Panc1 (cell line): ENCODE measurements at regions not wholly inside any gene's neighbourhood (a gene's known extent, or its start where the extent isn't known, plus 50 kb on each side); places are given as distances from the start of the nearest gene placed in this dataset.

ENCODE experiments used
- ATAC-seq: fragments of 200-7000 bp; cut with Tn5 transposase; 2 replicates; pipeline ENCODE4 v1.9.1; 2020; ENCODE audit warnings: mild to moderate bottlenecking, moderate library complexity
- BruUV-seq: library from RNA; stranded (reverse); fragments of 400-500 nt; replicated peaks from 2 replicates; lab custom pipeline; 2021; lab: Mats Ljungman, UMichigan
- CTCF ChIA-PET: fragments of 300-600 bp; sonication (Branson Sonifier 250); formaldehyde crosslinking; loops from one replicate; lab custom pipeline; 2022; ENCODE audit warnings: antibody characterized with exemption; lab: Charles Lee
- POLR2A ChIA-PET: fragments of 300-600 bp; sonication (Branson Sonifier 250); formaldehyde crosslinking; loops from one replicate; lab custom pipeline; 2022; ENCODE audit warnings: antibody characterized with exemption; lab: Charles Lee
- DNase-seq: peaks from one replicate; pipeline ENCODE4 v3.0.0-alpha.2; 2010; ENCODE audit warnings: low read depth, low spot score
- H3K27ac ChIP-seq: 2 replicates; pipeline ENCODE4 v1.5.1; 2011; ENCODE audit warnings: mild to moderate bottlenecking, low read length, inconsistent platforms
- H3K27me3 ChIP-seq: fragments of 200-500 bp; sonication (Bioruptor generic); 2 replicates; pipeline ENCODE4 v1.6.0; 2014; ENCODE audit warnings: low read length, inconsistent platforms; ENCODE audit not compliant: control insufficient read depth, insufficient read depth
- H3K36me3 ChIP-seq: fragments of 200-500 bp; sonication (Bioruptor generic); 2 replicates; pipeline ENCODE4 v1.5.1; 2014; ENCODE audit warnings: inconsistent platforms, mild to moderate bottlenecking, low read length, moderate library complexity; ENCODE audit not compliant: control insufficient read depth, insufficient read depth
- H3K4me1 ChIP-seq: 2 replicates; pipeline ENCODE4 v1.5.1; 2011; ENCODE audit warnings: inconsistent platforms, mild to moderate bottlenecking, low read length, moderate library complexity; ENCODE audit not compliant: control insufficient read depth, insufficient read depth
- H3K4me3 ChIP-seq, 2 experiments: 2 replicates each; pipeline ENCODE4 v1.5.1; 2011 to 2012; ENCODE audit warnings: low read depth in 2 of 2, low read length in 2 of 2, mild to moderate bottlenecking in 2 of 2, inconsistent platforms in 1 of 2, moderate library complexity in 1 of 2
- H3K9me3 ChIP-seq: fragments of 200-500 bp; sonication (Bioruptor generic); 2 replicates; pipeline ENCODE4 v1.5.1; 2014; ENCODE audit warnings: low read depth, mild to moderate bottlenecking, inconsistent platforms, low read length, moderate library complexity; ENCODE audit not compliant: control insufficient read depth, insufficient read depth
- CTCF ChIP-seq: fragments of 450-650 bp; IDR thresholded peaks from 2 replicates; pipeline ENCODE4 v1.5.1; 2017; ENCODE audit warnings: mild to moderate bottlenecking
- POLR2AphosphoS5 ChIP-seq: IDR thresholded peaks from 2 replicates; pipeline ENCODE4 v1.6.1; 2012; ENCODE audit warnings: mild to moderate bottlenecking, low read depth, low read length, moderate library complexity
- REST ChIP-seq, 2 experiments: IDR thresholded peaks; 2 replicates each; pipeline ENCODE4 v1.6.1; 2011 to 2012; ENCODE audit warnings: low read depth in 2 of 2, control low read depth in 1 of 2, low read length in 1 of 2, mild to moderate bottlenecking in 1 of 2, moderate library complexity in 1 of 2; ENCODE audit not compliant: insufficient read depth in 1 of 2
- SIN3A ChIP-seq: IDR thresholded peaks from 2 replicates; pipeline ENCODE4 v1.6.1; 2012; ENCODE audit warnings: low read depth, mild to moderate bottlenecking, low read length, moderate library complexity, borderline replicate concordance; ENCODE audit not compliant: insufficient read depth
- TCF7L2 ChIP-seq: IDR thresholded peaks from 2 replicates; pipeline ENCODE4 v1.6.1; 2011; ENCODE audit warnings: mild to moderate bottlenecking, low read depth, low read length, inconsistent platforms
- in situ Hi-C: cut with HindIII; loops from 2 replicates; pipeline ENCODE4 v1.10.0; 2016; ENCODE audit warnings: low sequenced_read_pairs, low pct_unique_long_range_greater_than_20kb
- intact Hi-C: fragments of 100-400 bp; cut with micrococcal nuclease; formaldehyde crosslinking; loops from one replicate; pipeline ENCODE4 v1.10.0; 2022; ENCODE audit not compliant: unreplicated experiment

GRCh38 chr10:36500266-36500665 lies 625.1 kb upstream of the ANKRD30A start:
- CTCF ChIA-PET: no interaction called here
- Histone ChIP-seq H3K9me3 (no peaks in the 10 kb centered on the region), H3K36me3 (no peaks in the 10 kb centered on the region), H3K4me1 (no peaks in the 10 kb centered on the region), H3K27me3 (no peaks in the 10 kb centered on the region), H3K27ac (no peak overlapping the region), H3K4me3 (no peak overlapping the region)
- ATAC-seq (no peak), DNase-seq (no peak)
- intact Hi-C loops (no loop called here), in situ Hi-C loops (no loop called here)
- TF ChIP-seq REST (IDR thresholded peaks at IDR 0.05; ENCODE audit: insufficient read depth in 1 of 2, low read depth in 2 of 2, low read length in 1 of 2) (no peak), POLR2AphosphoS5 (no peak), SIN3A (no peak), TCF7L2 (no peak), CTCF (no peak)
- no TSS peak for BruUV-seq
- POLR2A ChIA-PET: no interaction called here

GRCh38 chr10:36499693-36500092 lies 625.7 kb upstream of the ANKRD30A start:
- ChIA-PET POLR2A (no interaction called here), CTCF (no interaction called here)
- Histone ChIP-seq H3K9me3 (no peaks in the 10 kb centered on the region), H3K27ac (no peak overlapping the region), H3K27me3 (no peaks in the 10 kb centered on the region), H3K36me3 (no peaks in the 10 kb centered on the region), H3K4me3 (no peak overlapping the region), H3K4me1 (no peaks in the 10 kb centered on the region)
- intact Hi-C loops (no loop called here), in situ Hi-C loops (no loop called here)
- BruUV-seq: no TSS peak
- ATAC-seq (no peak), DNase-seq (no peak)
- TF ChIP-seq POLR2AphosphoS5 (no peak), SIN3A (no peak), REST (IDR thresholded peaks at IDR 0.05; ENCODE audit: insufficient read depth in 1 of 2, low read depth in 2 of 2, low read length in 1 of 2) (no peak), TCF7L2 (no peak), CTCF (no peak)
